PC-9 (cell line): ENCODE measurements at regions not wholly inside any gene's neighbourhood (a gene's known extent, or its start where the extent isn't known, plus 50 kb on each side); places are given as distances from the start of the nearest gene placed in this dataset.

Experiments
- CTCF ChIP-seq: fragments of 200-600 bp; sonication (generic); conservative IDR thresholded peaks from 2 replicates; pipeline ENCODE4 v1.6.1; 2017; ENCODE audit warnings: mixed run types, antibody characterized with exemption, mild to moderate bottlenecking, moderate library complexity
- EZH2 ChIP-seq: fragments of 200-600 bp; sonication (generic); IDR thresholded peaks from 2 replicates; pipeline ENCODE4 v1.8.0; 2017; ENCODE audit warnings: antibody characterized with exemption, low read depth

- TF ChIP-seq CTCF (no peak), EZH2 (no peak)
These were observed 98.8 kb upstream of the NTF3 start for GRCh38 chr12:5333096-5333495.
